Fibroblast of lung (primary cell): ENCODE measurements at regions not wholly inside any gene's neighbourhood (a gene's known extent, or its start where the extent isn't known, plus 50 kb on each side); places are given as distances from the start of the nearest gene placed in this dataset.

Source experiments
- DNase-seq, 2 donors: peaks; one replicate each; pipeline versions ENCODE4 v3.0.0 to v3.0.0-alpha.2; 2010; ENCODE audit warnings: low read depth in 2 of 2
- H2AFZ ChIP-seq: 2 replicates; pipeline ENCODE4 v1.5.1; 2012; ENCODE audit warnings: low read length, control low read depth, inconsistent platforms
- H3K27ac ChIP-seq: 2 replicates; pipeline ENCODE4 v1.5.1; 2011; ENCODE audit warnings: low read length, control low read depth; ENCODE audit not compliant: insufficient read depth
- H3K27me3 ChIP-seq: 2 replicates; pipeline ENCODE4 v1.5.1; 2011; ENCODE audit warnings: mild to moderate bottlenecking, low read length; ENCODE audit not compliant: control insufficient read depth, insufficient read depth
- H3K36me3 ChIP-seq: 2 replicates; pipeline ENCODE4 v1.5.1; 2011; ENCODE audit warnings: low read length; ENCODE audit not compliant: control insufficient read depth, insufficient read depth
- H3K4me1 ChIP-seq: 2 replicates; pipeline ENCODE4 v1.5.1; 2011; ENCODE audit warnings: low read length; ENCODE audit not compliant: control insufficient read depth, insufficient read depth; ENCODE audit errors: extremely low read depth
- H3K4me2 ChIP-seq: 2 replicates; pipeline ENCODE4 v1.5.1; 2011; ENCODE audit warnings: low read length, control low read depth; ENCODE audit not compliant: insufficient read depth; ENCODE audit errors: extremely low read depth
- H3K4me3 ChIP-seq, 4 experiments: fragments of 200-600 bp in 1 of 4; sonication (generic) in 1 of 4; replicated peaks in 1 of 4; 2 replicates each; pipeline ENCODE4 v1.5.1; 2011 to 2016; ENCODE audit warnings: low read length in 4 of 4, low read depth in 3 of 4, mild to moderate bottlenecking in 3 of 4, control low read depth in 2 of 4, inconsistent platforms in 1 of 4, mixed read lengths in 1 of 4; ENCODE audit not compliant: insufficient read depth in 1 of 4; ENCODE audit errors: control extremely low read depth in 1 of 4
- H3K79me2 ChIP-seq: 2 replicates; pipeline ENCODE4 v1.5.1; 2012; ENCODE audit warnings: mild to moderate bottlenecking, low read length, inconsistent platforms; ENCODE audit not compliant: control insufficient read depth, insufficient read depth
- H3K9ac ChIP-seq: 2 replicates; pipeline ENCODE4 v1.5.1; 2011; ENCODE audit warnings: mild to moderate bottlenecking, low read length, control low read depth; ENCODE audit not compliant: insufficient read depth
- H3K9me3 ChIP-seq: 2 replicates; pipeline ENCODE4 v1.5.1; 2012; ENCODE audit warnings: low read depth, low read length; ENCODE audit not compliant: control insufficient read depth, insufficient read depth
- H4K20me1 ChIP-seq: 2 replicates; pipeline ENCODE4 v1.5.1; 2011; ENCODE audit warnings: low read length; ENCODE audit not compliant: control insufficient read depth, insufficient read depth; ENCODE audit errors: extremely low read depth
- EZH2 ChIP-seq: IDR thresholded peaks from 2 replicates; pipeline ENCODE4 v1.5.1; 2012; ENCODE audit warnings: low read length, control low read depth, mild to moderate bottlenecking; ENCODE audit errors: missing control alignments
- TF ChIP-seq, protein P1 (sequence below), 2 donors: IDR thresholded peaks in 1 of 2; conservative IDR thresholded peaks in 1 of 2; 1 replicate in 1 of 2; 2 replicates in 1 of 2; pipeline ENCODE4 v1.5.1; 2011 to 2012; ENCODE audit warnings: low read length in 2 of 2, control low read depth in 1 of 2, inconsistent platforms in 1 of 2, low read depth in 1 of 2, mild to moderate bottlenecking in 1 of 2

DNA sequence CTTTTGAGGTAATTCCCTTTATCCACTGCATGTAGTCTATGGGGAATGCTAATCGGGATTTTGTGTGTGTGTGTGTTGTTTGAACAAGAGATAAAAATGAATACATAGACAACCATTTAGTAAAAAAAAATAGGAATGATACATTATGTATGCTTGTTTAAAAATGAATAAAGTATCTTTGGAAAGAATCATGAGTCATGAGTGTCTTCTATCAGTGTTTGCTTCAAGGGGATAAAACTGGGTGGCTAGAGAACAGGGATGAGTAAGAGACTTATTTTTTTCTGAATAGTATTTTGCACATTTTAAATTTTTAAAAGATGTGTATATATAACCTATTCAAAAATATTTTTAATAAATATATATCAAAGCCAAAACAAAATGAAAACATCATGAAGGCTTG, 839.4 kb upstream of the ADGRL4 start:
- H2AFZ ChIP-seq, result no peak overlapping the region
- no peak overlapping the region for H3K4me2 ChIP-seq
- H4K20me1 ChIP-seq, result no peaks in the 10 kb centered on the region
- no peaks in the 10 kb centered on the region for H3K27me3 ChIP-seq
- DNase-seq, result peak; percentile 7 to 28
- H3K79me2 ChIP-seq, result no peaks in the 10 kb centered on the region
- TF ChIP-seq, protein P1, sequence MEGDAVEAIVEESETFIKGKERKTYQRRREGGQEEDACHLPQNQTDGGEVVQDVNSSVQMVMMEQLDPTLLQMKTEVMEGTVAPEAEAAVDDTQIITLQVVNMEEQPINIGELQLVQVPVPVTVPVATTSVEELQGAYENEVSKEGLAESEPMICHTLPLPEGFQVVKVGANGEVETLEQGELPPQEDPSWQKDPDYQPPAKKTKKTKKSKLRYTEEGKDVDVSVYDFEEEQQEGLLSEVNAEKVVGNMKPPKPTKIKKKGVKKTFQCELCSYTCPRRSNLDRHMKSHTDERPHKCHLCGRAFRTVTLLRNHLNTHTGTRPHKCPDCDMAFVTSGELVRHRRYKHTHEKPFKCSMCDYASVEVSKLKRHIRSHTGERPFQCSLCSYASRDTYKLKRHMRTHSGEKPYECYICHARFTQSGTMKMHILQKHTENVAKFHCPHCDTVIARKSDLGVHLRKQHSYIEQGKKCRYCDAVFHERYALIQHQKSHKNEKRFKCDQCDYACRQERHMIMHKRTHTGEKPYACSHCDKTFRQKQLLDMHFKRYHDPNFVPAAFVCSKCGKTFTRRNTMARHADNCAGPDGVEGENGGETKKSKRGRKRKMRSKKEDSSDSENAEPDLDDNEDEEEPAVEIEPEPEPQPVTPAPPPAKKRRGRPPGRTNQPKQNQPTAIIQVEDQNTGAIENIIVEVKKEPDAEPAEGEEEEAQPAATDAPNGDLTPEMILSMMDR (conservative IDR thresholded peaks at IDR 0.05 in 1 of 2, IDR thresholded peaks at IDR 0.05 in 1 of 2; ENCODE audit: low read depth in 1 of 2, low read length in 2 of 2), result no peak
- no peak for TF ChIP-seq EZH2
- H3K36me3 ChIP-seq, result no peaks in the 10 kb centered on the region
- no peak overlapping the region for H3K9ac ChIP-seq
- no peaks in the 10 kb centered on the region for H3K9me3 ChIP-seq
- H3K4me3 ChIP-seq, result no peak overlapping the region
- no peaks in the 10 kb centered on the region for H3K4me1 ChIP-seq
- no peak overlapping the region for H3K27ac ChIP-seq

DNA sequence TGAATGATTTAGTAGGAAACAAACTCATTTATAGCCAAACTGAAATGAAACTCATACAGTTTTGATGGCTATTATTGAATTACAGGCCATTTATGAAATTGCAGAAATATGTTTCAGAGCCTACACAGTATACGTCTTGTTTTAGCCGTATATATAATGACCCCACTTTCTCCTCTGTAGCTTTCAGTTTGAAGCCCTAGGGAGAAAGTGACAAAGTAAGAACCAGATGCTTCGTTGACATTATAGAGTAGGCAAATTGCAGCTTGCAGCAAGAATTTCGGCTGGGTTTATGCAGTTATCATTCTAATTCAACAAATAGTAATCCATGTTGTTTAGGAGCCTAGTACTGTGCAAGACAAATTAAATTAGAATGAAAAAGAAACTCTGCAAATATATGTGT, 836.3 kb upstream of the ADGRL4 start:
- no peaks in the 10 kb centered on the region for H4K20me1 ChIP-seq
- no peaks in the 10 kb centered on the region for H3K36me3 ChIP-seq
- H3K27me3 ChIP-seq, result no peaks in the 10 kb centered on the region
- no peak overlapping the region for H3K4me2 ChIP-seq
- DNase-seq, result no peak
- H3K4me3 ChIP-seq, result no peak overlapping the region
- no peaks in the 10 kb centered on the region for H3K4me1 ChIP-seq
- no peak overlapping the region for H3K9ac ChIP-seq
- no peaks in the 10 kb centered on the region for H3K79me2 ChIP-seq
- no peak overlapping the region for H3K27ac ChIP-seq
- TF ChIP-seq EZH2, result no peak
- TF ChIP-seq, protein P1 (conservative IDR thresholded peaks at IDR 0.05 in 1 of 2, IDR thresholded peaks at IDR 0.05 in 1 of 2; ENCODE audit: low read depth in 1 of 2, low read length in 2 of 2), result no peak
- no peak overlapping the region for H2AFZ ChIP-seq
- H3K9me3 ChIP-seq, result no peaks in the 10 kb centered on the region

DNA sequence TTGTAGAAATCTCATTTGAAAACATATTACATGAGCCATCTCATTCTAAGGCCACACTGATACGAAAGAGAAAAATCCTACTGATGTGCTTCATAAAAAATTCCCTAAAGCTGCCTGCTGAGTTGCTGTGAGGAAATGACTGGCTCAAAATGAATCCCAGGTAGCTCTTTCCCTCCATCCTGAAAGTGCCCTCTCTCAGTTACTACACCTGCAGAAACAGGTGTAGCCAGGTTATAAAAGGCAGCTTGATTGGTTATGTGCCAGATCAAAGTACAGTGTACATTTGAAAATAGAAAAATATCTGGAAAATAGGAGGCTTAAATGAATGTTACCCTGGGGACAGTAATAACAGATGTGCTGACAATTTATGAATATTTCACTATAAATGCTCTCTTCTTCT, 833.4 kb upstream of the ADGRL4 start:
- Histone ChIP-seq H3K27me3 (no peaks in the 10 kb centered on the region), H3K36me3 (no peaks in the 10 kb centered on the region), H4K20me1 (no peaks in the 10 kb centered on the region), H3K27ac (no peak overlapping the region), H3K4me2 (no peak overlapping the region), H3K9me3 (no peaks in the 10 kb centered on the region), H3K9ac (no peak overlapping the region), H3K4me3 (no peak overlapping the region), H3K4me1 (no peaks in the 10 kb centered on the region), H2AFZ (no peak overlapping the region), H3K79me2 (no peaks in the 10 kb centered on the region)
- no peak for DNase-seq
- no peak for TF ChIP-seq EZH2
- TF ChIP-seq, protein P1 (conservative IDR thresholded peaks at IDR 0.05 in 1 of 2, IDR thresholded peaks at IDR 0.05 in 1 of 2; ENCODE audit: low read depth in 1 of 2, low read length in 2 of 2), result no peak
